Activated CD4-positive, alpha-beta T cell treated with anti-CD3 and anti-CD28 coated beads for 48 hours (primary cell): ENCODE measurements at regions not wholly inside any gene's neighbourhood (a gene's known extent, or its start where the extent isn't known, plus 50 kb on each side); places are given as distances from the start of the nearest gene placed in this dataset.
"Not testable (repeated sequence)": the region's sequence is repeated elsewhere in the genome, so short reads cannot be mapped to it uniquely, and the experiment has no call there.

Experiments
- DNase-seq: peaks from one replicate; pipeline ENCODE4 v3.0.0-alpha.2; 2020

- no peak for DNase-seq
These were observed 390.9 kb upstream of the CDH19 start for GRCh38 chr18:66994790-66995189.

- no peak for DNase-seq
These were observed 389.6 kb upstream of the CDH19 start for GRCh38 chr18:66993492-66993891.

GRCh38 chr18:66990909-66991308 is 387.0 kb upstream of the CDH19 start:
- no peak for DNase-seq

DNA sequence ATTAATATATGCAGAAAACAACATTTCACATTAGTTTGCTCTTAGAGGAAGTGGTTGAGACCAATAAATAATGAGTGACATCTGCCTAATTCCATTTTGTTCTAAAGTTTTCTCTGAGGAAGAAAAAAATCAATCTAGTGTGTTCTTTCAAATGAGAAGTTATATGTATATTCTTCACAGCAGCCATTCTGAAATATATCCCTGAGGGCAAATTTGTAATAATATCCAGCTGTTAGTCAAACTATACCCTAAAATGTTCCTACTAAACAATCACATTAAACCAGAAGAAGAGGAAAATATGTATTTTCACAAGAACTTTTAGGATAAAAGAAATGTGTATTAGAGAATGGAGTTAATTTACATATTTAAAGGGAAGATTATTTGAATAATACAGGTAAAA is 375.1 kb upstream of the CDH19 start:
- DNase-seq = no peak

GRCh38 chr18:66972681-66973080 is 368.8 kb upstream of the CDH19 start:
- DNase-seq = no peak

- DNase-seq = no peak
These were observed 368.1 kb upstream of the CDH19 start for GRCh38 chr18:66971960-66972359.

DNA sequence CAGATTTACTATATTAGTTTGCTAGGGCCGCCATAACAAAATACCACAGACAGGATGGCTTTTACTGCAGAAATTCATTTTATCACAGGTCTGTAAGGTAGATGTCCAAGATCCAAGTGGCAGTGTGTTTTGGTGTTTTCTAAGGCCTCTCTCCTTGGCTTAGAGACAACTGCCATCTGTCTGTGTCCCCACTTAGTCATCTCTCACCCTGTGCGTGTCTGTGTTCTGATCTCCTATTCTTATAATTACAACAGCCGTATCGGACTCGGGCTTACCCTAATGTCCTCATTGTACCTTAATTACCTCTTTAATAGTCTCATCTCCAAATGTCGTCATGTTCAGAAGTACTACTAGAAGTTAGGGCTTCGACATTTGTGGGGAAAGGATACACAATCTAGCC is 362.3 kb upstream of the CDH19 start:
- DNase-seq = no peak

DNA sequence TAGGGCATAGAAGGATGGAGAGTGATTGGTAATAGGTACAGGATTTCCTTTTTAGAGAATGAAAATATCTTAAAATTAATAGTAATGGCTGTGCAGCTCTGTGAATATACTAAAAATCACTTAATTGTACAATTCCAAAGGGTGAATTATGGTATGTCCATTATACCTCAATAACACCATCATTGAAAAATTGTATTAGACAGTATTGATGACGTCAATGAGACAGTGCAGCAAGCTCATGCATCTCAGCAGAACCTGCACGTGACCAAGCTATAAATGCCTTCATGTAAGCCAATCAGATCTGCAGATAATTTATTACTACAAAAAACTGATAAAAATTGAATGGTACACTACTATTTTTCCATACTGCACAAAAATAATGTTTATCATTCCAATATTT is 354.4 kb upstream of the CDH19 start:
- no peak for DNase-seq

- no peak for DNase-seq
These were observed 347.9 kb upstream of the CDH19 start for GRCh38 chr18:66951750-66952149.

DNA sequence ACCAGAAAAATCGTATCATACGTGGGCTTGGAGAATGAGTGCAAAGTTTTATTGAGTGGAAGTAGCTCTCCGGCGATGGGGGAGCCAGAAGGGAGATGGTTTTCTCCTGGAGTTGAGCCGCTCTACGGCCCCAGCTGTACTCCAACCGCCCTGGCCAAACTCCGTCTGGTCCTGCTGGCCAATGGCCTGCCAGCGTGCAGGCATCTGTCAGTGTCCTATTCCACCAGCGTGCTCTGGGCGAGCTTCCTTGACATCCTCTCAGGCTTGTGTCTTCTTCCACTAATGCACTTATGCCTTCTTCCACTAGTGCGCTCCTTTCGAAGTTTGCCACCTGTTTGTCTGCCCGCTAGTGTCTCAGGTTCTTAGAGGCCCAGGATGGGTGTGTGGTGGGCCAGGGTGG is 345.5 kb upstream of the CDH19 start:
- DNase-seq = no peak

DNA sequence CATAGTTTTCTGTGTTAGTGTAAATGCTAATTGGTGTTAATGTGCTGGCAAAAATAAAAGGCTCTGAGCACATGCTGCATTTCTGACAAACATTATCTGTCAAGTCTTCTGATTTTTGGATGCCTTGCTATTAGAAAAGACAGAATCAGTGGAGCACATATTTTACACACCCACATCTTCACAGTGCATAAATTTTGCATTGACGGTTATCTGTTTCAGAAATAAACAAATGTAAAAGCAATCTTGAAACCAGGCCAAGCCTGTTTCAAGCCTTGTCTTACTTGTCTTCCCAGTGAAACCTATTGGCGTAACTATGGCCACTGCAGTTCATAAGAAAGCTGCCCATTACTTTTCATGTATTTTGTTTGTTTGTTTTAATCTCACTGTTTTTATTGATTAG is 333.7 kb upstream of the CDH19 start:
- no peak for DNase-seq

GRCh38 chr18:66931010-66931409 is 327.1 kb upstream of the CDH19 start:
- DNase-seq = no peak

DNA sequence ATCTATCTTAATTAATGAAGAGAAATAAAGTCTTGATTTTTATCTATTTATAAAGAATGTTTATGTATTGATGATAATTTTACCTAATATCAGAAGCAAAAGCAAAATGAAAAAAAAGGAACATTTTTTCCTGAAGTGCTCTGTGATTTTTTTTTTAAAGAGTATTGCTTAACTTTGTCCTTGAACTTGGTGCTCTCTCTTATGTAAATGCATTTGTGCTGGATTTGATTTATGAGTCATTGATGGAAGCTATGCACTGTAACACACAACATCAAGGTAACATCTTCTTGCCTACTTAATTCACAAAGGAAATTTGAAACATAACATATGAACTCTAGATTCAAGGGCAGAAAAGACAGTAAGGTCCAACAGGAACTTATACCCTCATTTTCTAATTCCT is 312.9 kb upstream of the CDH19 start:
- no peak for DNase-seq

DNA sequence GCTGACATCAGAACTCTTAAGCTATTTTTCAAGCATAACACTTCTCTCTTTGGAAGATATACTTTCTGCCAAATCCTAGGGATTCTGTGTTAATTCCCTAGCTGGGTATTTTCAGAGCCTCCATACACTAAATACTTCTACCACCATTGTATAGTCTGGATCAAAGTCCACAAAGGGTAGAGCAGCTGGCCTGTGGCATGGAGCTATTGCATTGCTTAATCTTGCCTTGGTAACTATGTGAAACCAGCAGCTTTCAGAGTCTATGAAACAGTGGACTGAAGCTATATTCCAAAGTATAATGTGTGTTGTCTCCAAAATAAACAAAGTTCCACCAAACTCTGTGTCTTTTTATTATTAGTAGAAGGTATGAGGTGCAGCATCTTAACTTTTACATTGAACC is 296.9 kb upstream of the CDH19 start:
- DNase-seq = no peak

- no peak for DNase-seq
These were observed 291.7 kb upstream of the CDH19 start for GRCh38 chr18:66895631-66896030.

DNA sequence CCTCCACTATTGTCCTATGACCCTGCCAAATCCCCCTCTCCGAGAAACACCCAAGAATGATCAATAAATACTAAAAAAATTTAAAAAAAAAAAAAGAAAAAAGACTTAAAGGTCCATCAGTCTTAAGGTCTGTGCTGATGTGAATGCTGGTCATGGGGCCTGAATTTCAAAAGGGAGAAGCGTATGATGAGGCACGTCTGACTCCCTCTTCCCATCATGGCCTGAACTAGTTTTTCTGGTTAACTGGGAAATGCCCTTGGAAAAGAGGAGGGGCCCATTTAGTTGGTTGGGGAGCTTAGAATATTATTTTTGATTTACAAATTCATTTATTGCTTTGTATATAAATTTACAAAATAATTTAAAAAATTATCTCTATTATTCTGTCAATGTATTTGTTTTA is 291.0 kb upstream of the CDH19 start:
- no peak for DNase-seq

DNA sequence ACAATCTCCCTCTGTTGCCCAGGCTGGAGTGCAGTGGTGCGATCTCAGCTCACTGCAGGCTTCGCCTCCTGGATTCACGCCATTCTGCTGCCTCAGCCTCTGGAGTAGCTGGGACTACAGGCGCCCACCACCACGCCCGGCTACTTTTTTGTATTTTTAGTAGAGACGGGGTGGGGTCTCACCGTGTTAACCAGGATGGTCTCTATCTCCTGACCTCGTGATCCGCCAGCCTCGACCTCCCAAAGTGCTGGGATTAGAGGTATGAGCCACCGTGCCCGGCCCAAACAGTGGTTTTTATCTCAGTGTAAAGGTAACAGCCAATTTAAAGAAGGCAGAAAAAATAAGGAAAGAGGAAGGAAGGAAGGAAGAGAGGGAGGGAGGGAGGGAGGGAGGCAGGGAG is 288.5 kb upstream of the CDH19 start:
- DNase-seq = not testable (repeated sequence)

DNA sequence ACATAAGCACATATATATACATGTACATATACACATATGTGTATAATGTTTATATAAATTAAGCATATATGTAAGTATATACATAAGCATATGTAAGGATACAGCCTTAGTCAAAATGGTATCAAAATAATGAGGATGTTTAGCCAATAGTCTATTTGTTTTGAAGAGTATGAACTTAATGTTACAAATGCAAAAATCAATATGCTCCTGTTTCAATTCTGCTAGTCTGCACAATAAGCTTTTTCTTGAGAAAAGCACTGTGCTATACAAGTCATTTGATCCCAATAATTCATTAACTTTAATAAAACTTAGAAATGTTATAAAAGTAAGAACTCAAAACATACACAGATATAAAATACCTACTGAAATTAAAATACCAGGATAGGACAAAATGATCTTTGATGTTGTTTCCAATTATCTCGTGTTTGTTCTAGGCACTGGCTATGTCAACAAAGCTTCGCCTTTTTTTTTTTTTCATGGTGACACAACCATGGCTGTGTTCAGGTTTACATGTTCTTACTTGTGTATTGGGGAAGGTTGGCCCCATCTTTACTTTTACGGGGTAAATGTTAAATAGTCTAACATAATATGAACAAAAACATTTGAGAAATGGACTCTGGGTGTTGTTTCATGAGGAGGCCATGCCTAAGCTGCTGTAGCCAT is 271.1 kb upstream of the CDH19 start:
- DNase-seq = no peak

- DNase-seq = no peak
These were observed 270.5 kb upstream of the CDH19 start for GRCh38 chr18:66874375-66874774.

DNA sequence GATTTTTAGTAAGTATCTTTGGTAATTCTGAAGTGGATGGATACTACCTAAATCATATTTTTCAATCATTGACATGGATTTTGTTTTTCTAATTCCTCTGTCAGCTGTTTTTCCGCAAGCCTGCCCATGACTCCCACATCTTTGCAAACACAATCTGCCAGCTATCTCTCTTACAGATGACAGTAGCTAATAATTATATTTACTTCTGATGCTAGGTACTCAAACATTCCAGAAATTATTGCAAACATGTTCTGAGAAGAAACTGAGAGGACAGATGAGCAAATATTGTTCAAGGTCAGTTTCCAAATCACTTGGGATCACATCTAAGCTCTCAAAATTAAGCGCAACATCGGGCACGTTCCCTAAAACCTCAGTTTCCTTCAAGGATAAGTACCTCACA is 270.0 kb upstream of the CDH19 start:
- no peak for DNase-seq

- DNase-seq = no peak
These were observed 268.4 kb upstream of the CDH19 start for GRCh38 chr18:66872277-66872676.

DNA sequence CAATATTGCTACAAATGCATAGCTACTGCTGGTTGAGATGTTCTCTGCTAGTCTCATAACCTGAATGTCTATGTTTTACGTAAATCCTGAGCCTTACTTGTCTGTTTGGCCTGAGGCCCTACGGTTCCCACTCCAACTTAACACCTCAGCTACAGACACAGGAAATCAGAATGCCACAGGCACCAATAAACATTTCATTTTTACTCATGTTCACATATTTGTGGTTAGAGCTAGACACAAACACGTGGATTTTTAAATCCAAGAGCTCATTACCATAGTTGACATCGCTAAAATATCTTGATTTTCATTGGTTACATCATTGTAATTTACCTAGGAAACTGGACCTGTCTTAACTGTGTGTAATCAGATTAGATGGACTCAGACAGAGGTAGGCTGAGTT is 263.8 kb upstream of the CDH19 start:
- DNase-seq = no peak

DNA sequence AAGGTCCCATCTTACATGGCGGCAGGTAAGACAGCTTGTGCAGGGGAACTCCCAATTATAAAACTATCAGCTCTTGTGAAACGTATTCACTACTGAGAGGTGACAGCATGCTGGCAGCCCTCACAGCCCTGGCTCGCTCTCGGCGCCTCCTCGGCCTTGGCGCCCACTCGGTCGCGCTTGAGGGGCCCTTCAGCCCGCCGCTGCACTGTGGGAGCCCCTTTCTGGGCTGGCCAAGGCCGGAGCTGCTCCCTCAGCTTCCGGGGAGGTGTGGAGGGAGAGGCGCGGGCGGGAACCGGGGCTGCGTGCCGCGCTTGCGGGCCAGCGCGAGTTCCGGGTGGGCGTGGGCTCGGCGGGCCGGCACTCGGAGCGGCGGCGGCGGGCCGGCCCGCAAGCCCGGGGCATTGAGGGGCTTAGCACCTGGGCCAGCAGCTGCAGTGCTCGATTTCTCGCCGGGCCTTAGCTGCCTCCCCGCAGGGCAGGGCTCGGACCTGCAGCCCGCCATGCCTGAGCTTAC is 262.6 kb upstream of the CDH19 start:
- DNase-seq = not testable (repeated sequence)

- DNase-seq = no peak
These were observed 234.6 kb upstream of the CDH19 start for GRCh38 chr18:66838340-66838987.

DNA sequence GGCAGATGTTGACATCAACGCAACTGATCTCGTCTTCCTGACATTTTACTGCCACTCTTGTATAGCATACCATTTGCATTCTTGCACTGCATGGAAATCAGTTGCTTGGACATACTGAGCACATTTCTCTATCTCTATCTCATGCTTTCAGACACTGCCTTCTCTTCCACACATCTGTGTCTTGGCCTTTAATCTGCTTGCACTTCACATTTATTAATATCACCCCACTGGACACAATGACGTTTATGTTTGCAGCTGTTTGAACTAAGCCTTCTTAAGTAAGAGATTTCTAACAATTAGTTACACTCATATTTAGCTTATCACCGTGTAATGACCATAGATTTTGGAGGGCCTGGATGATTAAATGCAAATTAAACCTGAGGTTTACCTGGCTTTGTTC is 229.8 kb upstream of the CDH19 start:
- no peak for DNase-seq
